ENCODE measurements at regions not wholly inside any gene's neighbourhood (a gene's known extent, or its start where the extent isn't known, plus 50 kb on each side); places are given as distances from the start of the nearest gene placed in this dataset.
"Not testable (repeated sequence)": the region's sequence is repeated elsewhere in the genome, so short reads cannot be mapped to it uniquely, and the experiment has no call there.

GRCh38 chr4:73671348-73671747 lies 51.1 kb upstream of the RASSF6 start:
- not testable (repeated sequence) for TF ChIP-seq YY1 (tag by site-specific recombination; IDR thresholded peaks at IDR 0.05); ZNF37A (tag by site-specific recombination; IDR thresholded peaks at IDR 0.05); ZNF24 (tag by site-specific recombination; IDR thresholded peaks at IDR 0.05); RBAK (tag by site-specific recombination; IDR thresholded peaks at IDR 0.05); PATZ1 (tag by site-specific recombination; IDR thresholded peaks at IDR 0.05); ZNF138 (tag by site-specific recombination; IDR thresholded peaks at IDR 0.05; ENCODE audit: borderline replicate concordance); SP3 (tag by site-specific recombination; IDR thresholded peaks at IDR 0.05)
